ENCODE measurements at regions not wholly inside any gene's neighbourhood (a gene's known extent, or its start where the extent isn't known, plus 50 kb on each side); places are given as distances from the start of the nearest gene placed in this dataset.

DNA sequence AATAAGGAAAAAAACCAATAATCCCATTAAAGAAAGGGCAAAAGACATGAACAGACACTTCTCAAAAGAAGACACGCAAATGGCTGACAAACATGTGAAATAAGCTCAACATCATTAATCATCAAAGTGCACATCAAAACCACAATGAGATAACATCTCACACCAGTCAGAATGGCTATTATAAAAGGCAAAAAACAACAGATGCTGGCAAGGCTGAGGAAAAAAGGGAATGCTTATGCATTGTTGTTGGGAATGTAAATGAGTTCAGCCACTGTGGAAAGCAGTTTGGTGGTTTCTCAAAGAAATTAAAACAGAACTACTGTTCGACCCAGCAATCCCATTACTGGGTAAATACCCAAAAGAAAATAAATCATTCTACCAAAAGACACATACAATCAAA, 285.6 kb downstream of the NR4A2 start:
- no TSS peak for BruUV-seq (replicated peaks)
- DNase-seq (ENCODE audit: extremely low read depth in 1 of 4, low spot score in 3 of 4) = no peak
- Histone ChIP-seq H3K79me2 (ENCODE audit: control insufficient read depth, insufficient read depth, low read length) (no peaks in the 10 kb centered on the region), H4K20me1 (replicated peaks; ENCODE audit: control insufficient read depth, insufficient read depth, low read length) (no peaks in the 10 kb centered on the region), H3K4me3 (no peak overlapping the region), H3K4me2 (ENCODE audit: insufficient read depth, low read length) (no peak overlapping the region), H3K9me1 (ENCODE audit: control insufficient read depth, insufficient read depth, low read length) (no peaks in the 10 kb centered on the region), H3K9ac (ENCODE audit: insufficient read depth in 1 of 2, low read depth in 2 of 2, low read length in 2 of 2) (no peak overlapping the region), H3K4me1 (replicated peaks in 1 of 2; ENCODE audit: control insufficient read depth in 2 of 2, insufficient read depth in 2 of 2, low read length in 2 of 2) (no peaks in the 10 kb centered on the region), H3K27ac (ENCODE audit: extremely low read depth, low read depth, low read length) (no peak overlapping the region), H2AFZ (ENCODE audit: low read depth, low read length) (no peak overlapping the region), H3K9me3 (replicated peaks; ENCODE audit: control insufficient read depth, insufficient read depth, low read depth, low read length) (peaks cover 2% of the 10 kb centered on the region; the same call in 1 of the 2 replicates), H3K27me3 (ENCODE audit: control insufficient read depth in 2 of 2, insufficient read depth in 2 of 2, low read length in 2 of 2) (no peaks in the 10 kb centered on the region), H3K36me3 (ENCODE audit: control insufficient read depth, insufficient read depth, low read length) (no peaks in the 10 kb centered on the region)
- ChIA-PET CTCF (ENCODE audit: low intra/inter-chr PET ratio) (no interaction called here), POLR2A (no interaction called here)
- in situ Hi-C loops (cut with MboI) = no loop called here
- no peak for ATAC-seq
- FAIRE-seq = no peak
- WGBS (ENCODE audit: insufficient coverage, low coverage, missing lambda C conversion rate) = 9% methylated on average over 2 of the region's 2 CpGs
- intact Hi-C loops (cut with micrococcal nuclease) = no loop called here
- TF ChIP-seq, protein P1, sequence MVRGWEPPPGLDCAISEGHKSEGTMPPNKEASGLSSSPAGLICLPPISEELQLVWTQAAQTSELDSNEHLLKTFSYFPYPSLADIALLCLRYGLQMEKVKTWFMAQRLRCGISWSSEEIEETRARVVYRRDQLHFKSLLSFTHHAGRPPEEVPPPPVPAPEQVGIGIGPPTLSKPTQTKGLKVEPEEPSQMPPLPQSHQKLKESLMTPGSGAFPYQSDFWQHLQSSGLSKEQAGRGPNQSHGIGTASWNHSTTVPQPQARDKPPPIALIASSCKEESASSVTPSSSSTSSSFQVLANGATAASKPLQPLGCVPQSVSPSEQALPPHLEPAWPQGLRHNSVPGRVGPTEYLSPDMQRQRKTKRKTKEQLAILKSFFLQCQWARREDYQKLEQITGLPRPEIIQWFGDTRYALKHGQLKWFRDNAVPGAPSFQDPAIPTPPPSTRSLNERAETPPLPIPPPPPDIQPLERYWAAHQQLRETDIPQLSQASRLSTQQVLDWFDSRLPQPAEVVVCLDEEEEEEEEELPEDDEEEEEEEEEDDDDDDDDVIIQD (CRISPR knock-in tag; IDR thresholded peaks at IDR 0.05) = no peak
- TF ChIP-seq MTF1 (CRISPR knock-in tag; IDR thresholded peaks at IDR 0.05; ENCODE audit: borderline replicate concordance) (no peak), CBX1 (IDR thresholded peaks at IDR 0.05; ENCODE audit: low read depth) (no peak), RHOXF2B (CRISPR knock-in tag; conservative IDR thresholded peaks at IDR 0.05) (no peak), NR3C1 (CRISPR knock-in tag; IDR thresholded peaks at IDR 0.05) (no peak), ZNF184 (CRISPR knock-in tag; IDR thresholded peaks at IDR 0.05) (no peak), MEIS2 (IDR thresholded peaks at IDR 0.05; ENCODE audit: partially characterized antibody) (peak; percentile 13), ZNF507 (tag; conservative IDR thresholded peaks at IDR 0.05) (no peak), XRCC5 (IDR thresholded peaks at IDR 0.05; ENCODE audit: low read depth, low read length) (no peak), CHCHD3 (CRISPR knock-in tag; IDR thresholded peaks at IDR 0.05) (no peak), PML (IDR thresholded peaks at IDR 0.05; ENCODE audit: low read length) (no peak), SMC3 (conservative IDR thresholded peaks at IDR 0.05; ENCODE audit: insufficient read depth, low read depth, low read length) (no peak), HMG20B (CRISPR knock-in tag; IDR thresholded peaks at IDR 0.05) (no peak)
- TF ChIP-seq, protein P2, sequence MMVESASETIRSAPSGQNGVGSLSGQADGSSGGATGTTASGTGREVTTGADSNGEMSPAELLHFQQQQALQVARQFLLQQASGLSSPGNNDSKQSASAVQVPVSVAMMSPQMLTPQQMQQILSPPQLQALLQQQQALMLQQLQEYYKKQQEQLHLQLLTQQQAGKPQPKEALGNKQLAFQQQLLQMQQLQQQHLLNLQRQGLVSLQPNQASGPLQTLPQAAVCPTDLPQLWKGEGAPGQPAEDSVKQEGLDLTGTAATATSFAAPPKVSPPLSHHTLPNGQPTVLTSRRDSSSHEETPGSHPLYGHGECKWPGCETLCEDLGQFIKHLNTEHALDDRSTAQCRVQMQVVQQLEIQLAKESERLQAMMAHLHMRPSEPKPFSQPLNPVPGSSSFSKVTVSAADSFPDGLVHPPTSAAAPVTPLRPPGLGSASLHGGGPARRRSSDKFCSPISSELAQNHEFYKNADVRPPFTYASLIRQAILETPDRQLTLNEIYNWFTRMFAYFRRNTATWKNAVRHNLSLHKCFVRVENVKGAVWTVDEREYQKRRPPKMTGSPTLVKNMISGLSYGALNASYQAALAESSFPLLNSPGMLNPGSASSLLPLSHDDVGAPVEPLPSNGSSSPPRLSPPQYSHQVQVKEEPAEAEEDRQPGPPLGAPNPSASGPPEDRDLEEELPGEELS (CRISPR knock-in tag; IDR thresholded peaks at IDR 0.05; ENCODE audit: borderline replicate concordance) = no peak
- TF ChIP-seq, protein P3, sequence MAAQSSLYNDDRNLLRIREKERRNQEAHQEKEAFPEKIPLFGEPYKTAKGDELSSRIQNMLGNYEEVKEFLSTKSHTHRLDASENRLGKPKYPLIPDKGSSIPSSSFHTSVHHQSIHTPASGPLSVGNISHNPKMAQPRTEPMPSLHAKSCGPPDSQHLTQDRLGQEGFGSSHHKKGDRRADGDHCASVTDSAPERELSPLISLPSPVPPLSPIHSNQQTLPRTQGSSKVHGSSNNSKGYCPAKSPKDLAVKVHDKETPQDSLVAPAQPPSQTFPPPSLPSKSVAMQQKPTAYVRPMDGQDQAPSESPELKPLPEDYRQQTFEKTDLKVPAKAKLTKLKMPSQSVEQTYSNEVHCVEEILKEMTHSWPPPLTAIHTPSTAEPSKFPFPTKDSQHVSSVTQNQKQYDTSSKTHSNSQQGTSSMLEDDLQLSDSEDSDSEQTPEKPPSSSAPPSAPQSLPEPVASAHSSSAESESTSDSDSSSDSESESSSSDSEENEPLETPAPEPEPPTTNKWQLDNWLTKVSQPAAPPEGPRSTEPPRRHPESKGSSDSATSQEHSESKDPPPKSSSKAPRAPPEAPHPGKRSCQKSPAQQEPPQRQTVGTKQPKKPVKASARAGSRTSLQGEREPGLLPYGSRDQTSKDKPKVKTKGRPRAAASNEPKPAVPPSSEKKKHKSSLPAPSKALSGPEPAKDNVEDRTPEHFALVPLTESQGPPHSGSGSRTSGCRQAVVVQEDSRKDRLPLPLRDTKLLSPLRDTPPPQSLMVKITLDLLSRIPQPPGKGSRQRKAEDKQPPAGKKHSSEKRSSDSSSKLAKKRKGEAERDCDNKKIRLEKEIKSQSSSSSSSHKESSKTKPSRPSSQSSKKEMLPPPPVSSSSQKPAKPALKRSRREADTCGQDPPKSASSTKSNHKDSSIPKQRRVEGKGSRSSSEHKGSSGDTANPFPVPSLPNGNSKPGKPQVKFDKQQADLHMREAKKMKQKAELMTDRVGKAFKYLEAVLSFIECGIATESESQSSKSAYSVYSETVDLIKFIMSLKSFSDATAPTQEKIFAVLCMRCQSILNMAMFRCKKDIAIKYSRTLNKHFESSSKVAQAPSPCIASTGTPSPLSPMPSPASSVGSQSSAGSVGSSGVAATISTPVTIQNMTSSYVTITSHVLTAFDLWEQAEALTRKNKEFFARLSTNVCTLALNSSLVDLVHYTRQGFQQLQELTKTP (IDR thresholded peaks at IDR 0.05; ENCODE audit: low read depth in 1 of 2, partially characterized antibody in 2 of 2) = peak in 1 of 2 experiments; percentile 79

Data from K562 (cell line).